GM12878 (cell line): ENCODE measurements at regions not wholly inside any gene's neighbourhood (a gene's known extent, or its start where the extent isn't known, plus 50 kb on each side); places are given as distances from the start of the nearest gene placed in this dataset.

Experiments
- ATAC-seq: fragments of 200-7000 bp; cut with Tn5 transposase; 3 replicates; pipeline ENCODE4 v1.9.1; 2020; ENCODE audit warnings: mild to moderate bottlenecking, moderate library complexity
- BruUV-seq: library from RNA; stranded (reverse); fragments of 400-500 nt; replicated peaks from 2 replicates; lab custom pipeline; 2021; lab: Mats Ljungman, UMichigan
- CTCF ChIA-PET: fragments of 300-600 bp; sonication (Branson Sonifier 250); formaldehyde crosslinking; extraction: SDS; loops from one replicate; lab custom pipeline; 2021; ENCODE audit warnings: inconsistent platforms; lab: Yijun Ruan, JAX
- POLR2A ChIA-PET: fragments of 350-600 bp; formaldehyde crosslinking; extraction: SDS; loops from one replicate; lab custom pipeline; 2021; ENCODE audit warnings: inconsistent platforms; lab: Charles Lee
- RAD21 ChIA-PET: fragments of 300-600 bp; sonication (Branson Sonifier 250); formaldehyde crosslinking; loops from one replicate; lab custom pipeline; 2023; ENCODE audit warnings: antibody characterized with exemption; ENCODE audit not compliant: unreplicated experiment; lab: Charles Lee
- SMC1A ChIA-PET: fragments of 300-600 bp; sonication (Branson Sonifier 250); formaldehyde crosslinking; loops from one replicate; lab custom pipeline; 2023; ENCODE audit not compliant: unreplicated experiment, uncharacterized antibody; lab: Charles Lee
- DNase-seq: peaks from one replicate; pipeline ENCODE4 v3.0.0-alpha.2; 2011; ENCODE audit warnings: low read depth, low spot score
- FAIRE-seq: peaks from 3 replicates; lab custom pipeline; 2011; peaks lifted over from hg19 to GRCh38; lab: Jason Lieb, UNC
- H2AFZ ChIP-seq: 2 replicates; pipeline ENCODE4 v1.6.0; 2011; ENCODE audit warnings: low read depth, low read length, control low read depth; ENCODE audit not compliant: control insufficient read depth
- H3K27ac ChIP-seq: 2 replicates; pipeline ENCODE4 v1.5.1; 2011; ENCODE audit warnings: control low read depth; ENCODE audit not compliant: control insufficient read depth, insufficient read depth
- H3K27me3 ChIP-seq, 2 experiments: replicated peaks in 1 of 2; 2 replicates each; pipeline versions ENCODE4 v1.6.0 to v1.6.1; 2011; ENCODE audit warnings: low read length in 1 of 2; ENCODE audit not compliant: control insufficient read depth in 2 of 2, insufficient read depth in 2 of 2
- H3K36me3 ChIP-seq, 2 experiments: 2 replicates each; pipeline ENCODE4 v1.5.1; 2011; ENCODE audit warnings: low read length in 1 of 2; ENCODE audit not compliant: control insufficient read depth in 2 of 2, insufficient read depth in 2 of 2
- H3K4me1 ChIP-seq: 2 replicates; pipeline ENCODE4 v1.6.1; 2011; ENCODE audit warnings: mild to moderate bottlenecking, low read length, moderate library complexity, mixed read lengths; ENCODE audit not compliant: control insufficient read depth, insufficient read depth
- H3K4me2 ChIP-seq: 2 replicates; pipeline ENCODE4 v1.6.0; 2011; ENCODE audit warnings: control low read depth; ENCODE audit not compliant: control insufficient read depth, insufficient read depth
- H3K4me3 ChIP-seq: fragments of 200-600 bp; sonication (generic); 2 replicates; pipeline ENCODE4 v1.5.1; 2016
- H3K79me2 ChIP-seq: 2 replicates; pipeline ENCODE4 v1.6.0; 2011; ENCODE audit warnings: low read length; ENCODE audit not compliant: control insufficient read depth, insufficient read depth
- H3K9ac ChIP-seq: 2 replicates; pipeline ENCODE4 v1.8.0; 2011; ENCODE audit warnings: low read length, control low read depth, mixed read lengths; ENCODE audit not compliant: control insufficient read depth, insufficient read depth
- H3K9me3 ChIP-seq: replicated peaks from 3 replicates; pipeline ENCODE4 v1.5.1; 2011; ENCODE audit warnings: mild to moderate bottlenecking, low read length; ENCODE audit not compliant: control insufficient read depth, insufficient read depth
- H4K20me1 ChIP-seq: 2 replicates; pipeline ENCODE4 v1.6.0; 2011; ENCODE audit not compliant: control insufficient read depth, insufficient read depth
- BACH1 ChIP-seq: fragments of 450-650 bp; IDR thresholded peaks from 2 replicates; pipeline ENCODE4 v1.6.1; 2017; ENCODE audit warnings: mild to moderate bottlenecking, borderline replicate concordance
- CEBPB ChIP-seq, 2 experiments: fragments of 150-350 bp in 1 of 2; IDR thresholded peaks; 2 replicates each; pipeline ENCODE4 v1.6.1; 2012 to 2014; ENCODE audit warnings: low read depth in 2 of 2, low read length in 2 of 2, borderline replicate concordance in 1 of 2, inconsistent platforms in 1 of 2
- CREB1 ChIP-seq: IDR thresholded peaks from 2 replicates; pipeline ENCODE4 v1.6.1; 2012; ENCODE audit warnings: low read depth, mild to moderate bottlenecking, inconsistent platforms
- CTCF ChIP-seq, 3 experiments: IDR thresholded peaks in 2 of 3; conservative IDR thresholded peaks in 1 of 3; 2 replicates each; pipeline ENCODE4 v1.5.1; 2011; ENCODE audit warnings: low read depth in 3 of 3, low read length in 3 of 3, mild to moderate bottlenecking in 3 of 3, control low read depth in 2 of 3, moderate library complexity in 2 of 3, inconsistent platforms in 1 of 3, mixed read lengths in 1 of 3; ENCODE audit not compliant: control insufficient read depth in 2 of 3, insufficient read depth in 1 of 3; ENCODE audit errors: extremely low read depth in 1 of 3
- EZH2 ChIP-seq: IDR thresholded peaks from 2 replicates; pipeline ENCODE4 v1.6.1; 2012; ENCODE audit warnings: low read depth, mild to moderate bottlenecking, control low read depth, inconsistent platforms, low read length, borderline replicate concordance; ENCODE audit not compliant: control insufficient read depth
- PAX5 ChIP-seq: IDR thresholded peaks from 2 replicates; pipeline ENCODE4 v1.6.1; 2011; ENCODE audit warnings: low read depth, low read length, borderline replicate concordance
- SPI1 ChIP-seq: IDR thresholded peaks from 2 replicates; pipeline ENCODE4 v1.6.1; 2011; ENCODE audit warnings: low read depth, mild to moderate bottlenecking, low read length, moderate library complexity, borderline replicate concordance; ENCODE audit not compliant: insufficient read depth
- USF1 ChIP-seq: IDR thresholded peaks from 2 replicates; pipeline ENCODE4 v1.6.1; 2011; ENCODE audit warnings: borderline replicate concordance, low read depth, mild to moderate bottlenecking, moderate library complexity, mixed read lengths, low read length; ENCODE audit not compliant: insufficient read depth; ENCODE audit errors: extremely low read length
- WGBS: methylation state at CpG from one replicate; pipeline ENCODE4 v1.1.6; 2016; ENCODE audit warnings: low lambda C conversion rate; ENCODE audit not compliant: insufficient replicate concordance, insufficient coverage; ENCODE audit errors: missing lambda C conversion rate; 5-methylcytosine and 5-hydroxymethylcytosine counted together
- in situ Hi-C: fragments of 300-500 bp; cut with MboI; formaldehyde crosslinking; loops from 9 replicates; pipeline ENCODE4 v1.14.3; 2018; ENCODE audit warnings: mixed read lengths
- intact Hi-C: fragments of 100-400 bp; cut with micrococcal nuclease; formaldehyde crosslinking; loops from one replicate; pipeline ENCODE4 v1.14.2; 2022; ENCODE audit not compliant: unreplicated experiment
- TF ChIP-seq, protein P1 (sequence below): fragments of 450-650 bp; IDR thresholded peaks from 2 replicates; pipeline ENCODE4 v1.6.1; 2017; ENCODE audit warnings: mild to moderate bottlenecking, moderate library complexity
- TF ChIP-seq, protein P2 (sequence below): IDR thresholded peaks from 2 replicates; pipeline ENCODE4 v1.6.1; 2011; ENCODE audit warnings: mild to moderate bottlenecking, low read depth, low read length, moderate library complexity; ENCODE audit not compliant: insufficient replicate concordance
- TF ChIP-seq, protein P3 (sequence below): fragments of 150-350 bp; IDR thresholded peaks from 2 replicates; pipeline ENCODE4 v1.6.1; 2016; ENCODE audit warnings: low read depth, low read length

DNA sequence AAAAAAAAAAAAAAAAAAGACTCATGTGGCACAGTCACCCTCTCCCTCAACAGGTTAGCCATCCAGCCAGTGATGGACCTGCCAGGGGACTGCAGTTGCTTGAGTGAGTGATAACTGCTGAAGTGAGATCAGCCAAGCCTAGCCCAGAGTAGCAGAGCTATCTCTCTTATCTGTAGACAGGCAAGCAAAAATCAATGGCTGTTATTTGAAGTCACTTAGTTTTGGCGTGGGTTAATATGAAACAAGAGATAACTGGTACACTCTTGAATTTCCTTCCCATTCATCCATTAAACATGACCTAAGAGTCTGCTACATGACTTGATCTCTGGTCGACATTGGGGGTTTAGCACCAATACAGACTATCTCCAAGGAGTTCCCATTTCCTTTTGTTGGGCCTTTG, 51.2 kb upstream of the TNIK start:
- DNase-seq (no peak), ATAC-seq (no peak), FAIRE-seq (no peak)
- no peak overlapping the region for H3K4me2 ChIP-seq
- no peaks in the 10 kb centered on the region for H4K20me1 ChIP-seq
- in situ Hi-C loops (no loop called here), intact Hi-C loops (no loop called here)
- RAD21 ChIA-PET = no interaction called here
- no peak overlapping the region for H3K27ac ChIP-seq
- H3K79me2 ChIP-seq = no peaks in the 10 kb centered on the region
- SMC1A ChIA-PET = no interaction called here
- H3K4me3 ChIP-seq = no peak overlapping the region
- no TSS peak for BruUV-seq
- H3K27me3 ChIP-seq = no peaks in the 10 kb centered on the region
- POLR2A ChIA-PET = no interaction called here
- H3K9me3 ChIP-seq = no peaks in the 10 kb centered on the region
- H2AFZ ChIP-seq = no peak overlapping the region; the same call in 1 of the 2 replicates
- no peaks in the 10 kb centered on the region for H3K36me3 ChIP-seq
- TF ChIP-seq EZH2 (no peak), CTCF (IDR thresholded peaks at IDR 0.05 in 2 of 3, conservative IDR thresholded peaks at IDR 0.05 in 1 of 3; ENCODE audit: control insufficient read depth in 2 of 3, extremely low read depth in 1 of 3, insufficient read depth in 1 of 3, low read depth in 3 of 3, low read length in 3 of 3) (no peak), SPI1 (no peak), BACH1 (no peak), USF1 (no peak), CREB1 (no peak), PAX5 (no peak), CEBPB (IDR thresholded peaks at IDR 0.05; ENCODE audit: borderline replicate concordance in 1 of 2, low read depth in 2 of 2, low read length in 2 of 2) (no peak)
- TF ChIP-seq, protein P1, sequence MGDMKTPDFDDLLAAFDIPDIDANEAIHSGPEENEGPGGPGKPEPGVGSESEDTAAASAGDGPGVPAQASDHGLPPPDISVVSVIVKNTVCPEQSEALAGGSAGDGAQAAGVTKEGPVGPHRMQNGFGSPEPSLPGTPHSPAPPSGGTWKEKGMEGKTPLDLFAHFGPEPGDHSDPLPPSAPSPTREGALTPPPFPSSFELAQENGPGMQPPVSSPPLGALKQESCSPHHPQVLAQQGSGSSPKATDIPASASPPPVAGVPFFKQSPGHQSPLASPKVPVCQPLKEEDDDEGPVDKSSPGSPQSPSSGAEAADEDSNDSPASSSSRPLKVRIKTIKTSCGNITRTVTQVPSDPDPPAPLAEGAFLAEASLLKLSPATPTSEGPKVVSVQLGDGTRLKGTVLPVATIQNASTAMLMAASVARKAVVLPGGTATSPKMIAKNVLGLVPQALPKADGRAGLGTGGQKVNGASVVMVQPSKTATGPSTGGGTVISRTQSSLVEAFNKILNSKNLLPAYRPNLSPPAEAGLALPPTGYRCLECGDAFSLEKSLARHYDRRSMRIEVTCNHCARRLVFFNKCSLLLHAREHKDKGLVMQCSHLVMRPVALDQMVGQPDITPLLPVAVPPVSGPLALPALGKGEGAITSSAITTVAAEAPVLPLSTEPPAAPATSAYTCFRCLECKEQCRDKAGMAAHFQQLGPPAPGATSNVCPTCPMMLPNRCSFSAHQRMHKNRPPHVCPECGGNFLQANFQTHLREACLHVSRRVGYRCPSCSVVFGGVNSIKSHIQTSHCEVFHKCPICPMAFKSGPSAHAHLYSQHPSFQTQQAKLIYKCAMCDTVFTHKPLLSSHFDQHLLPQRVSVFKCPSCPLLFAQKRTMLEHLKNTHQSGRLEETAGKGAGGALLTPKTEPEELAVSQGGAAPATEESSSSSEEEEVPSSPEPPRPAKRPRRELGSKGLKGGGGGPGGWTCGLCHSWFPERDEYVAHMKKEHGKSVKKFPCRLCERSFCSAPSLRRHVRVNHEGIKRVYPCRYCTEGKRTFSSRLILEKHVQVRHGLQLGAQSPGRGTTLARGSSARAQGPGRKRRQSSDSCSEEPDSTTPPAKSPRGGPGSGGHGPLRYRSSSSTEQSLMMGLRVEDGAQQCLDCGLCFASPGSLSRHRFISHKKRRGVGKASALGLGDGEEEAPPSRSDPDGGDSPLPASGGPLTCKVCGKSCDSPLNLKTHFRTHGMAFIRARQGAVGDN = no peak
- TF ChIP-seq, protein P2, sequence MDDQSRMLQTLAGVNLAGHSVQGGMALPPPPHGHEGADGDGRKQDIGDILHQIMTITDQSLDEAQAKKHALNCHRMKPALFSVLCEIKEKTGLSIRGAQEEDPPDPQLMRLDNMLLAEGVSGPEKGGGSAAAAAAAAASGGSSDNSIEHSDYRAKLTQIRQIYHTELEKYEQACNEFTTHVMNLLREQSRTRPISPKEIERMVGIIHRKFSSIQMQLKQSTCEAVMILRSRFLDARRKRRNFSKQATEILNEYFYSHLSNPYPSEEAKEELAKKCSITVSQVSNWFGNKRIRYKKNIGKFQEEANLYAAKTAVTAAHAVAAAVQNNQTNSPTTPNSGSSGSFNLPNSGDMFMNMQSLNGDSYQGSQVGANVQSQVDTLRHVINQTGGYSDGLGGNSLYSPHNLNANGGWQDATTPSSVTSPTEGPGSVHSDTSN = no peak
- TF ChIP-seq, protein P3, sequence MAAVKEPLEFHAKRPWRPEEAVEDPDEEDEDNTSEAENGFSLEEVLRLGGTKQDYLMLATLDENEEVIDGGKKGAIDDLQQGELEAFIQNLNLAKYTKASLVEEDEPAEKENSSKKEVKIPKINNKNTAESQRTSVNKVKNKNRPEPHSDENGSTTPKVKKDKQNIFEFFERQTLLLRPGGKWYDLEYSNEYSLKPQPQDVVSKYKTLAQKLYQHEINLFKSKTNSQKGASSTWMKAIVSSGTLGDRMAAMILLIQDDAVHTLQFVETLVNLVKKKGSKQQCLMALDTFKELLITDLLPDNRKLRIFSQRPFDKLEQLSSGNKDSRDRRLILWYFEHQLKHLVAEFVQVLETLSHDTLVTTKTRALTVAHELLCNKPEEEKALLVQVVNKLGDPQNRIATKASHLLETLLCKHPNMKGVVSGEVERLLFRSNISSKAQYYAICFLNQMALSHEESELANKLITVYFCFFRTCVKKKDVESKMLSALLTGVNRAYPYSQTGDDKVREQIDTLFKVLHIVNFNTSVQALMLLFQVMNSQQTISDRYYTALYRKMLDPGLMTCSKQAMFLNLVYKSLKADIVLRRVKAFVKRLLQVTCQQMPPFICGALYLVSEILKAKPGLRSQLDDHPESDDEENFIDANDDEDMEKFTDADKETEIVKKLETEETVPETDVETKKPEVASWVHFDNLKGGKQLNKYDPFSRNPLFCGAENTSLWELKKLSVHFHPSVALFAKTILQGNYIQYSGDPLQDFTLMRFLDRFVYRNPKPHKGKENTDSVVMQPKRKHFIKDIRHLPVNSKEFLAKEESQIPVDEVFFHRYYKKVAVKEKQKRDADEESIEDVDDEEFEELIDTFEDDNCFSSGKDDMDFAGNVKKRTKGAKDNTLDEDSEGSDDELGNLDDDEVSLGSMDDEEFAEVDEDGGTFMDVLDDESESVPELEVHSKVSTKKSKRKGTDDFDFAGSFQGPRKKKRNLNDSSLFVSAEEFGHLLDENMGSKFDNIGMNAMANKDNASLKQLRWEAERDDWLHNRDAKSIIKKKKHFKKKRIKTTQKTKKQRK = no peak
- H3K4me1 ChIP-seq = no peaks in the 10 kb centered on the region
- no peak overlapping the region for H3K9ac ChIP-seq
- CTCF ChIA-PET = interaction anchor here (0.7 kb wide), 1 partner anchor 55 kb away, joined by 3 read pairs; no protein-coding TSS in a partner anchor
- 90% methylated on average over 2 of the region's 2 CpGs for WGBS
